IMR-90 (cell line): ENCODE measurements at regions not wholly inside any gene's neighbourhood (a gene's known extent, or its start where the extent isn't known, plus 50 kb on each side); places are given as distances from the start of the nearest gene placed in this dataset.

Source experiments
- ATAC-seq: fragments of 200-7000 bp; cut with Tn5 transposase; 2 replicates; pipeline ENCODE4 v1.9.1; 2020; ENCODE audit warnings: low read depth, mild to moderate bottlenecking, moderate library complexity
- BruUV-seq: library from RNA; stranded (reverse); fragments of 400-500 nt; replicated peaks from 2 replicates; lab custom pipeline; 2021; lab: Mats Ljungman, UMichigan
- CTCF ChIA-PET: fragments of 300-600 bp; formaldehyde crosslinking; extraction: SDS; loops from one replicate; lab custom pipeline; 2021; ENCODE audit warnings: antibody characterized with exemption; lab: Yijun Ruan, JAX
- POLR2A ChIA-PET: fragments of 300-600 bp; sonication (Branson Sonifier 250); formaldehyde crosslinking; loops from one replicate; lab custom pipeline; 2022; ENCODE audit warnings: antibody characterized with exemption; ENCODE audit not compliant: unreplicated experiment; lab: Charles Lee
- DNase-seq: peaks from one replicate; pipeline ENCODE4 v3.0.0; 2013
- H2AFZ ChIP-seq: replicated peaks from 2 replicates; pipeline ENCODE3; 2013; ENCODE audit warnings: low read length, mild to moderate bottlenecking; ENCODE audit not compliant: poor library complexity
- H2AK5ac ChIP-seq: 2 replicates; pipeline ENCODE4 v1.6.1; 2013; ENCODE audit warnings: low read depth, low read length, inconsistent platforms
- H2AK9ac ChIP-seq: replicated peaks from 2 replicates; pipeline ENCODE3; 2013; ENCODE audit warnings: mild to moderate bottlenecking, low read depth, low read length, moderate library complexity; ENCODE audit not compliant: poor library complexity
- H2BK120ac ChIP-seq: 2 replicates; pipeline ENCODE4 v1.6.1; 2013; ENCODE audit warnings: low read depth, low read length, inconsistent platforms
- H2BK15ac ChIP-seq: 3 replicates; pipeline ENCODE4 v1.6.1; 2013; ENCODE audit warnings: low read depth, low read length, inconsistent platforms
- H2BK20ac ChIP-seq: 2 replicates; pipeline ENCODE4 v1.6.1; 2013; ENCODE audit warnings: low read depth, mild to moderate bottlenecking, inconsistent platforms, low read length, moderate library complexity
- H2BK5ac ChIP-seq: 2 replicates; pipeline ENCODE4 v1.6.1; 2013; ENCODE audit warnings: mild to moderate bottlenecking, low read depth, low read length, inconsistent platforms; ENCODE audit not compliant: poor library complexity, severe bottlenecking
- H3K14ac ChIP-seq: replicated peaks from 2 replicates; pipeline ENCODE4 v1.6.1; 2013; ENCODE audit warnings: low read depth, low read length, inconsistent platforms
- H3K18ac ChIP-seq: 2 replicates; pipeline ENCODE4 v1.6.1; 2013; ENCODE audit warnings: low read depth, low read length, control low read depth
- H3K23ac ChIP-seq: 2 replicates; pipeline ENCODE4 v1.6.1; 2013; ENCODE audit warnings: low read depth, low read length, inconsistent platforms
- H3K27ac ChIP-seq: 2 replicates; pipeline ENCODE4 v1.5.1; 2013; ENCODE audit warnings: mild to moderate bottlenecking, control low read depth, low read length; ENCODE audit not compliant: insufficient read depth
- H3K27me3 ChIP-seq: 2 replicates; pipeline ENCODE4 v1.6.1; 2013; ENCODE audit warnings: low read length; ENCODE audit not compliant: control insufficient read depth, insufficient read depth
- H3K36me3 ChIP-seq: 2 replicates; pipeline ENCODE4 v1.6.1; 2013; ENCODE audit warnings: low read length, mixed read lengths; ENCODE audit not compliant: control insufficient read depth, insufficient read depth
- H3K4ac ChIP-seq: 2 replicates; pipeline ENCODE4 v1.6.1; 2013; ENCODE audit warnings: low read depth, low read length, inconsistent platforms
- H3K4me1 ChIP-seq: 2 replicates; pipeline ENCODE4 v1.6.1; 2013; ENCODE audit warnings: low read length, mixed read lengths; ENCODE audit not compliant: control insufficient read depth, insufficient read depth
- H3K4me2 ChIP-seq: 2 replicates; pipeline ENCODE4 v1.6.1; 2013; ENCODE audit warnings: low read depth, mild to moderate bottlenecking, control low read depth, low read length, moderate library complexity
- H3K4me3 ChIP-seq: 2 replicates; pipeline ENCODE4 v1.5.1; 2013; ENCODE audit warnings: low read depth, mild to moderate bottlenecking, control low read depth, low read length, moderate library complexity; ENCODE audit not compliant: insufficient read depth
- H3K56ac ChIP-seq: 2 replicates; pipeline ENCODE4 v1.6.1; 2013; ENCODE audit warnings: low read length, inconsistent platforms; ENCODE audit not compliant: insufficient read depth; ENCODE audit errors: extremely low read depth
- H3K79me1 ChIP-seq, 2 experiments: 2 replicates each; pipeline ENCODE4 v1.6.1; 2013; ENCODE audit warnings: low read length in 2 of 2, inconsistent platforms in 1 of 2, low read depth in 1 of 2
- H3K9ac ChIP-seq: 2 replicates; pipeline ENCODE4 v1.6.1; 2013; ENCODE audit warnings: low read depth, low read length, control low read depth
- H3K9me1 ChIP-seq: 2 replicates; pipeline ENCODE4 v1.6.1; 2013; ENCODE audit warnings: low read length, inconsistent platforms; ENCODE audit not compliant: insufficient read depth
- H3K9me3 ChIP-seq: 2 replicates; pipeline ENCODE4 v1.6.1; 2013; ENCODE audit warnings: low read length; ENCODE audit not compliant: control insufficient read depth, insufficient read depth
- H4K20me1 ChIP-seq: 2 replicates; pipeline ENCODE4 v1.6.1; 2013; ENCODE audit warnings: low read length, inconsistent platforms; ENCODE audit not compliant: insufficient read depth
- H4K5ac ChIP-seq: 2 replicates; pipeline ENCODE4 v1.6.1; 2013; ENCODE audit warnings: mild to moderate bottlenecking, low read depth, low read length, control low read depth
- H4K8ac ChIP-seq, 2 experiments: 2 replicates each; pipeline ENCODE4 v1.6.1; 2013; ENCODE audit warnings: low read depth in 2 of 2, low read length in 2 of 2, control low read depth in 1 of 2, inconsistent platforms in 1 of 2
- H4K91ac ChIP-seq: 2 replicates; pipeline ENCODE4 v1.6.1; 2013; ENCODE audit warnings: low read depth, low read length, inconsistent platforms; ENCODE audit not compliant: insufficient read depth
- BHLHE40 ChIP-seq: fragments of 150-350 bp; IDR thresholded peaks from 2 replicates; pipeline ENCODE4 v1.6.1; 2016; ENCODE audit warnings: mild to moderate bottlenecking, low read depth, low read length
- CEBPB ChIP-seq: IDR thresholded peaks from 2 replicates; pipeline ENCODE4 v1.6.1; 2012; ENCODE audit warnings: low read depth, low read length, improper control_type of control experiment
- MAFK ChIP-seq: IDR thresholded peaks from 2 replicates; pipeline ENCODE4 v1.6.1; 2012; ENCODE audit warnings: low read depth, low read length, improper control_type of control experiment
- MXI1 ChIP-seq: IDR thresholded peaks from 2 replicates; pipeline ENCODE4 v1.6.1; 2012; ENCODE audit warnings: low read depth, mild to moderate bottlenecking, low read length, moderate library complexity, borderline replicate concordance
- POLR2A ChIP-seq: IDR thresholded peaks from 2 replicates; pipeline ENCODE4 v1.6.1; 2012; ENCODE audit warnings: mild to moderate bottlenecking, low read depth, low read length
- RCOR1 ChIP-seq: IDR thresholded peaks from 2 replicates; pipeline ENCODE4 v1.6.1; 2012; ENCODE audit warnings: mild to moderate bottlenecking, low read length, improper control_type of control experiment; ENCODE audit not compliant: insufficient replicate concordance
- USF2 ChIP-seq: fragments of 150-350 bp; IDR thresholded peaks from 2 replicates; pipeline ENCODE4 v1.6.1; 2017; ENCODE audit warnings: mild to moderate bottlenecking, antibody characterized with exemption, low read length, low read depth
- dilution Hi-C: fragments of 300-500 bp; cut with HindIII; formaldehyde crosslinking; loops from one replicate; pipeline ENCODE4 v1.14.3; 2018; ENCODE audit warnings: low sequenced_read_pairs; ENCODE audit not compliant: unreplicated experiment
- in situ Hi-C: fragments of 300-500 bp; cut with MboI; formaldehyde crosslinking; loops from 3 replicates; pipeline ENCODE4 v1.14.3; 2019; ENCODE audit warnings: low sequenced_read_pairs, inconsistent platforms, mixed read lengths
- intact Hi-C: fragments of 100-400 bp; cut with micrococcal nuclease; formaldehyde crosslinking; loops from 2 replicates; pipeline ENCODE4 v1.10.0; 2022
- TF ChIP-seq, protein P1 (sequence below): conservative IDR thresholded peaks from 2 replicates; pipeline ENCODE4 v1.5.1; 2012; ENCODE audit warnings: mild to moderate bottlenecking, low read depth, low read length, improper control_type of control experiment

- TF ChIP-seq CEBPB (no peak), BHLHE40 (no peak), MXI1 (no peak), MAFK (no peak), USF2 (no peak), POLR2A (no peak), RCOR1 (no peak)
- TF ChIP-seq, protein P1, sequence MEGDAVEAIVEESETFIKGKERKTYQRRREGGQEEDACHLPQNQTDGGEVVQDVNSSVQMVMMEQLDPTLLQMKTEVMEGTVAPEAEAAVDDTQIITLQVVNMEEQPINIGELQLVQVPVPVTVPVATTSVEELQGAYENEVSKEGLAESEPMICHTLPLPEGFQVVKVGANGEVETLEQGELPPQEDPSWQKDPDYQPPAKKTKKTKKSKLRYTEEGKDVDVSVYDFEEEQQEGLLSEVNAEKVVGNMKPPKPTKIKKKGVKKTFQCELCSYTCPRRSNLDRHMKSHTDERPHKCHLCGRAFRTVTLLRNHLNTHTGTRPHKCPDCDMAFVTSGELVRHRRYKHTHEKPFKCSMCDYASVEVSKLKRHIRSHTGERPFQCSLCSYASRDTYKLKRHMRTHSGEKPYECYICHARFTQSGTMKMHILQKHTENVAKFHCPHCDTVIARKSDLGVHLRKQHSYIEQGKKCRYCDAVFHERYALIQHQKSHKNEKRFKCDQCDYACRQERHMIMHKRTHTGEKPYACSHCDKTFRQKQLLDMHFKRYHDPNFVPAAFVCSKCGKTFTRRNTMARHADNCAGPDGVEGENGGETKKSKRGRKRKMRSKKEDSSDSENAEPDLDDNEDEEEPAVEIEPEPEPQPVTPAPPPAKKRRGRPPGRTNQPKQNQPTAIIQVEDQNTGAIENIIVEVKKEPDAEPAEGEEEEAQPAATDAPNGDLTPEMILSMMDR, result no peak
- no peak overlapping the region for H3K4me2 ChIP-seq
- H3K4me1 ChIP-seq, result no peaks in the 10 kb centered on the region
- H4K8ac ChIP-seq, result no peak overlapping the region
- H3K79me1 ChIP-seq, result no peaks in the 10 kb centered on the region
- H2BK15ac ChIP-seq, result no peak overlapping the region
- no TSS peak for BruUV-seq
- H3K23ac ChIP-seq, result no peak overlapping the region
- H3K56ac ChIP-seq, result no peak overlapping the region
- no peak overlapping the region for H2BK120ac ChIP-seq
- H4K91ac ChIP-seq, result no peak overlapping the region
- dilution Hi-C loops (no loop called here), intact Hi-C loops (no loop called here), in situ Hi-C loops (no loop called here)
- no peak overlapping the region for H2BK20ac ChIP-seq
- no peak overlapping the region for H3K4me3 ChIP-seq
- H3K27me3 ChIP-seq, result no peaks in the 10 kb centered on the region
- no peaks in the 10 kb centered on the region for H3K36me3 ChIP-seq
- H4K5ac ChIP-seq, result no peak overlapping the region
- no peak for DNase-seq
- H3K9me3 ChIP-seq, result no peaks in the 10 kb centered on the region
- no peak overlapping the region for H3K27ac ChIP-seq
- H3K9ac ChIP-seq, result no peak overlapping the region
- H2BK5ac ChIP-seq, result no peak overlapping the region
- ChIA-PET POLR2A (no interaction called here), CTCF (no interaction called here)
- H3K4ac ChIP-seq, result no peak overlapping the region
- no peak overlapping the region for H3K18ac ChIP-seq
- no peak overlapping the region for H2AK9ac ChIP-seq
- H3K9me1 ChIP-seq, result no peaks in the 10 kb centered on the region
- no peak for ATAC-seq
- no peak overlapping the region for H2AK5ac ChIP-seq
- H3K14ac ChIP-seq, result no peak overlapping the region
- H4K20me1 ChIP-seq, result no peaks in the 10 kb centered on the region
- no peak overlapping the region for H2AFZ ChIP-seq
Measured at GRCh38 chr6:95803889-95804288, 211.9 kb upstream of the FUT9 start.
